Colonic mucosa (tissue), 4 donors: ENCODE measurements at regions not wholly inside any gene's neighbourhood (a gene's known extent, or its start where the extent isn't known, plus 50 kb on each side); places are given as distances from the start of the nearest gene placed in this dataset.

Experiments
- DNase-seq: peaks from one replicate; pipeline ENCODE4 v3.0.0-alpha.2; 2020
- H3K27ac ChIP-seq: fragments of 200-600 bp; one replicate; pipeline ENCODE4 v1.8.0; 2021
- H3K27me3 ChIP-seq: fragments of 200-600 bp; one replicate; pipeline ENCODE4 v1.8.0; 2021
- H3K36me3 ChIP-seq: fragments of 200-600 bp; one replicate; pipeline ENCODE4 v1.8.0; 2021
- H3K4me1 ChIP-seq: fragments of 200-600 bp; one replicate; pipeline ENCODE4 v1.8.0; 2021; ENCODE audit warnings: mild to moderate bottlenecking
- H3K4me3 ChIP-seq: fragments of 200-600 bp; one replicate; pipeline ENCODE4 v1.8.0; 2021
- H3K9ac ChIP-seq, 2 donors: one replicate each; pipeline ENCODE4 v1.7.0; 2013; ENCODE audit warnings: control low read depth in 2 of 2, low read depth in 2 of 2, low read length in 2 of 2
- H3K9me3 ChIP-seq: fragments of 200-600 bp; one replicate; pipeline ENCODE4 v1.8.0; 2021
- CTCF ChIP-seq: fragments of 200-600 bp; IDR thresholded peaks from one replicate; pipeline ENCODE4 v1.8.0; 2022; ENCODE audit warnings: antibody characterized with exemption, mild to moderate bottlenecking
- intact Hi-C: fragments of 100-400 bp; cut with DNase I; formaldehyde crosslinking; loops from one replicate; pipeline ENCODE4 v1.14.1; 2022
- donor health status: healthy.
- donor health status: DM: no; HTN: no; CAD: no.
- donor health status: DM: no; HTN: no; CAD: no.

GRCh38 chr1:38746941-38747600, 112.5 kb downstream of the RRAGC start:
- no peak overlapping the region for H3K9ac ChIP-seq
- no peaks in the 10 kb centered on the region for H3K36me3 ChIP-seq
- no peak for TF ChIP-seq CTCF
- no peaks in the 10 kb centered on the region for H3K27me3 ChIP-seq
- no peaks in the 10 kb centered on the region for H3K9me3 ChIP-seq
- intact Hi-C loops, result no loop called here
- no peak overlapping the region for H3K4me3 ChIP-seq
- DNase-seq, result no peak
- no peak overlapping the region for H3K27ac ChIP-seq
- no peaks in the 10 kb centered on the region for H3K4me1 ChIP-seq

DNA sequence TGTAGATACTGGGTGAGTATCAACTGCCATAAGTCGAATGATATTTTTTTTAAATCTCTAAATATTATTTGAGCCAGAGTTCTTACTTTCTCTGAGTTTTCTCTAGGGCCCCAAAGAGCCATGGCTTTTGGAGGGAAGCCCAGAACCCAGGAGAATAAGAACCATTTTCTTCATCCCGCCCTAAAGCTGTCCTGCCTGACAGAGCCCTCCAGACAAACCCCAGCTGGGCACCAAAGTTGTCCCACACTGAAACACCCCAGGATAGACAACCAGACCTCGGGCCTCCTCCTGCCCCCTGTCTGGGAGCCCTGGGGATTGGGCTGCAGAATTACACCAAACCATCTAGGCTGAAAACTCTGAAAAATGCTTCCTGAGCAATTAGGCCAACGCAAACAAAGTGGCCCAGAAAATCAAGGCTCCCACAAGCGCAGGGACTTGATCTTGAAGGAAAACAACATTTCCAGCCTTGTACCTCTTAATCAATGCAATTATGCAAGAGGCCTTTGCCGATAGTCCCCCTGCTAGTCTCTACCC, 113.1 kb downstream of the RRAGC start:
- no peak for DNase-seq
- H3K9me3 ChIP-seq, result no peaks in the 10 kb centered on the region
- no peak overlapping the region for H3K9ac ChIP-seq
- no peaks in the 10 kb centered on the region for H3K27me3 ChIP-seq
- intact Hi-C loops, result no loop called here
- H3K27ac ChIP-seq, result no peak overlapping the region
- H3K36me3 ChIP-seq, result no peaks in the 10 kb centered on the region
- no peaks in the 10 kb centered on the region for H3K4me1 ChIP-seq
- no peak for TF ChIP-seq CTCF
- H3K4me3 ChIP-seq, result no peak overlapping the region

DNA sequence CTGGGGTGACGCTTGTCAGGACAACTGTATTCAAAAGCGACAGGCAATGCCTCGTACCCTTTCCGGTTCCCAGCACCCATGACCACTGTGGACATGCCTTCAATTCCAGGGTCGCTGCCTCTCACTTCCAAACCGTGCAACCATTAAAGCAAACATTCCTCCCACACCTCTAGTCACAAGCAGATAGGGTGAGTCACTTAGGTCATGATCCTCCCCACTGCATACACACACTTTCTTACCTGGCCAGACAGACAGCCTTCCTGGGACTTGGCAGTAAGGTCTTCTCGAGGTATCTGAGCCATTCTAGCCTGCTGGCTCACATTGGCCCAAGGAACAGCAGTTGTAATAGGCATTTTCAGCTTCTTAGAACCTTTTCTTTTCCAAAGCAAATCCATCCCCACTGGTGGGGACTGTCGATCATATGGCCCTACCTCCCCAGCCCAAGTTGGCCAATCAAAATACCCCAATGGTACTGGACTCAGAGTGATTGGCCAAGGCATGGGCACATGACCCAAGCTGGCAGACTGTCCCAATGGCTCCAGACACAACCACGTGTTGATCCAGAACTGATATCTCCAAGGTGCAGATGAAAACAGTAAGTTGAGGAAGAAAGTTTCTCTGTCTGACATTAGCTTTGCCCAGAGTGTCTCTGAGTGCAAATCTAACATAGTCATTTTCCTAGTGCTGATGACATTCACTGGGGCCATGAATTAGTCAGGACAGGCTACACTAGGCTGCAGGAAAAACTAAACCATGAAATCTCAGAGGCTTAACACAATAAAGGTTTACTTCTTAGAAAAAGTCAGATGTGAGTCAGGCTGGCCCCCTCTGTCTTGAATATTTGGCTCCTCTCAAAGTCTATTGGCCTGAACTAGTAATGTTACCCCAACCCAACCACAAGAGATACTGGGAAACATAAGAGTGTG, 113.8 kb downstream of the RRAGC start:
- H3K27ac ChIP-seq, result no peak overlapping the region
- no peak overlapping the region for H3K9ac ChIP-seq
- TF ChIP-seq CTCF, result no peak
- H3K36me3 ChIP-seq, result no peaks in the 10 kb centered on the region
- H3K4me1 ChIP-seq, result no peaks in the 10 kb centered on the region
- H3K27me3 ChIP-seq, result no peaks in the 10 kb centered on the region
- DNase-seq, result no peak
- no peaks in the 10 kb centered on the region for H3K9me3 ChIP-seq
- intact Hi-C loops, result no loop called here
- no peak overlapping the region for H3K4me3 ChIP-seq

- no peak overlapping the region for H3K4me3 ChIP-seq
- no peaks in the 10 kb centered on the region for H3K9me3 ChIP-seq
- no peak overlapping the region for H3K9ac ChIP-seq
- no peaks in the 10 kb centered on the region for H3K27me3 ChIP-seq
- no peaks in the 10 kb centered on the region for H3K4me1 ChIP-seq
- no peaks in the 10 kb centered on the region for H3K36me3 ChIP-seq
- no peak overlapping the region for H3K27ac ChIP-seq
- no peak for DNase-seq
- no peak for TF ChIP-seq CTCF
- intact Hi-C loops, result no loop called here
Observed at GRCh38 chr1:38744452-38745350, 114.9 kb downstream of the RRAGC start.

DNA sequence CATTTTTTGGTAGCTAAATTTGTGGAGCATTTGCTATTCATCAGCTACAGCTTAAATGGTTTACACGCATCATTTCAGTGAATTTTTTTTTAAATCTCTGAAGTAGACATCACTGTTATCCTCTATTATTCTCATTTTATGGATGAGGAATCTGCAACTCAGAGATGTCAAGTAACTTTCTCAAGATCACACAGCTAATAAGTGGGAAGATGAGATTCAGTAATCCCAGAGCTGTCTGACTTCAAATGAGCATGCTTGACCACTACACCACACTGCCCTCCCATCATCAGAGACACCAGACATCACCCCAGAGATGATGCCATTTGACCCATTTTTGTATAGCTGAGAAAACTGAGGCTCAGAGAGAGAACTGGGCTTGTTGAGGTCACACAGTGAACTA, 116.4 kb downstream of the RRAGC start:
- Histone ChIP-seq H3K27ac (no peak overlapping the region), H3K4me3 (no peak overlapping the region), H3K4me1 (no peaks in the 10 kb centered on the region), H3K9ac (no peak overlapping the region), H3K9me3 (no peaks in the 10 kb centered on the region), H3K36me3 (no peaks in the 10 kb centered on the region), H3K27me3 (no peaks in the 10 kb centered on the region)
- TF ChIP-seq CTCF, result no peak
- DNase-seq, result no peak
- intact Hi-C loops, result no loop called here
